ENCODE measurements at regions not wholly inside any gene's neighbourhood (a gene's known extent, or its start where the extent isn't known, plus 50 kb on each side); places are given as distances from the start of the nearest gene placed in this dataset.
"Not testable (repeated sequence)": the region's sequence is repeated elsewhere in the genome, so short reads cannot be mapped to it uniquely, and the experiment has no call there.

GRCh38 chr6:121641158-121641557 lies 205.7 kb downstream of the GJA1 start:
- no peak for DNase-seq (ENCODE audit: low spot score)

- DNase-seq (ENCODE audit: low spot score) = no peak
These were observed 209.8 kb downstream of the GJA1 start for GRCh38 chr6:121645100-121645745.

DNA sequence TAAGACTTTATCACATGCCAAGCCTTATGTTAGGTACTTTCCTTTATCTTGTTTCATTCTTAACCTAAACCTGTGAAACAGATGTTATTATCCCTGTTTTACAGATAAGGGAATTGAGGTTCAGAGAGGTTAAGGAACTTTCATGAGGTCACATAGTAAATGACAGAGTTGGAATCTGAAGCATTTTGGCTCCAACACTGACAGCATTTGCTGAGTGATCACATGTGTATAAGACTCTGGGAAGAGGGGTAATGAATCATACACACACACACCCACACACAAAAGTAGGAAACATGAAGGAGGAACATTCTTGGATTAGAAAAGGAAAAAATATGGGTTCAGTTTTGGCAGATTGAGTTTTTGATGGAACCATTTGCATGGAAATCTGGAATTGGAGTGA lies 212.5 kb downstream of the GJA1 start:
- no peak for DNase-seq (ENCODE audit: low spot score)

DNA sequence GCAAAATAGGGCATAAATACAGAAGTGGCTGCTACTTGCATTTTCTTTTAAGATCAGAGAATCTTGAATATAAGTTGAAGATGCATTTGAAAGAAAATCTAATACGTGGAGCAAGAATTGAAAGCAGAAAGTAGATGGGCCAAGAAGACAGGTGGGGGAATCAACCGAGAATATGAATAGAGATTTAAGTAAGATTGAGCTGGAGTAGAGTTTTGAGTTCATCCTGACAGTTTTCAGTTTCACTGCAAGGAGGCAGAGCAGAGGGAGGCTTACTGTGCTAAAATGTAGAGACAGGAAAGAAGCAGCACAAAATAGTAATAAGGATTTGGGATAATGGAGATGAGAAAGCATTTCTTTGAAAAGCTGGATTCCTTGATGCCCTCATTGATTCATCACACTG lies 214.5 kb downstream of the GJA1 start:
- DNase-seq (ENCODE audit: low spot score) = no peak

DNA sequence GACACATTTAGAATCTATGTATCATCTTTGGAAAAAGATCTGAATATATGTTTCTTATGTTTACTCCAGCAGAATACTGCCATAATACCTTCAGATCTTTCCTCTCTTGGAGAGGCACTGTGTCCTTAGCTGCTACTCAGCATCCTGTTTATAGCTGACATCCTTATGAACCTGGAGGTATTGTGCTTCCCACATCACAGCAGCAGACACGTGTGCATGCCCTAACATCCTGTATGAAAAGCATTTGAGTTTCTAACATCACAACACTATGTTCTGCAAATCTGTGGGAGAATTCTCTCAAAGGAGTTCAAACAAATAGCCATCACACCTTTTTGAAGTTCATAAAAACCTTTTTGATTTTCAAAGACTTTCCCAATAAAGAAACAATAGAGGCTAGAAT lies 216.0 kb downstream of the GJA1 start:
- DNase-seq (ENCODE audit: low spot score) = peak; percentile 22

GRCh38 chr6:121652223-121652622 lies 216.8 kb downstream of the GJA1 start:
- DNase-seq (ENCODE audit: low spot score) = no peak

DNA sequence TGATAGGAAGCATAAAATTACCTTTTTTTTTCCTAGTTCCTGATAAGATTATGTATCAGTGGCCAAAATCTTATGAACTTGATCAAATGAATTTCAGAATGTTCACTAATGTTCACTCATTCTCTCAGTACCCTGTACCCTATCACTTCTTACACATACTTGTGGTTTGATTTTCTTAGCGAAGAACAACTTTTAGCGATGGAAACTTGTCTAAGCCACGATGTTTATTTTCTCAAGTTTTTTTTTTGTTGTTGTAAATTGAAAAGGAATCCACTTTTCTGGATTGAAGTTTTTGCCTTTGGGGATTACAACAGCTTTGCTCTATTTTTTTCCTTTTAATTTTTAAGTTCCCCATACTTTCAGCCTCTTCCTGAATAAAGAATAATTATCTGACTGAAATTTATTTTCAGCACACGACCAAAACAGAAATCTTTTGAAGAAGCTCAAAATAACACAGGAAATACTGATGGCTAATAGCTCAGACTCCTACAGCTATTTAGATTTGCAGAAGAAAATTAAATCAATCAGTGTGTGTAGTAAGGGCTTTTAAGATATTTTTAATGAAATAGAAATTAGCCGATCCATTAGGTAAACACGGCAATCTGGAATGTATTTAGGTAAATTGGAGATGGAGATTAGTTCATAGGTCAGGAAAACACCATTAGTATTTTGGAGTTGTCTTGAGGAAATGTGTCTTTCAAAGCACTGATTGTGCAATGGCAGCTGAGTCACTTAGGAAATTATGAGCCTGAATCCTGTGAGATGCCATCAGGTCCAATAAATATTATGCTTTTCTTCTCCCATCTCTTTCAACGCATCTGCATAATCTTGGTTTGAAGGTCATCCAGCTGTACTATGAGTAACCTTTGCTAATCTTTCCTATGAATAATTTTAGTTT lies 217.5 kb downstream of the GJA1 start:
- DNase-seq (ENCODE audit: low spot score) = no peak

DNA sequence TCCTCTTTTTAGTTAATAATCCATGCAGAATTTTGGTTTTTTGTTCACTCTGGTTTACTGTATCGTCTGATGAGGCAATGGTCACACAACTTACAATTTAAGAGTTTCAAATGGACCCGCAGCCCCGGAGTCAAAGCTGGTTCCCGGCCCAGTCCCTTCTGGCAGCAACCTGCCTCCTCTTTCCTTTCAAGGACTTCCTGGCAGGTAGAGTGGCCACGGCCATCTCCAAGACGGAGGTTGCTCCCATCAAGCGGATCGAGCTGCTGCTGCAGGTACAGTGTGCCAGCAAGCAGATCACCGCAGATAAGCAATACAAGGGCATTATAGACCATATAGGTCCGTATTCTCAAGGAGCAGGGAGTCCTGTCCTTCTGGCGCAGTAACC lies 218.2 kb downstream of the GJA1 start:
- DNase-seq (ENCODE audit: low spot score) = no peak

- DNase-seq (ENCODE audit: low spot score) = no peak
These were observed 222.5 kb downstream of the GJA1 start for GRCh38 chr6:121657972-121658371.

DNA sequence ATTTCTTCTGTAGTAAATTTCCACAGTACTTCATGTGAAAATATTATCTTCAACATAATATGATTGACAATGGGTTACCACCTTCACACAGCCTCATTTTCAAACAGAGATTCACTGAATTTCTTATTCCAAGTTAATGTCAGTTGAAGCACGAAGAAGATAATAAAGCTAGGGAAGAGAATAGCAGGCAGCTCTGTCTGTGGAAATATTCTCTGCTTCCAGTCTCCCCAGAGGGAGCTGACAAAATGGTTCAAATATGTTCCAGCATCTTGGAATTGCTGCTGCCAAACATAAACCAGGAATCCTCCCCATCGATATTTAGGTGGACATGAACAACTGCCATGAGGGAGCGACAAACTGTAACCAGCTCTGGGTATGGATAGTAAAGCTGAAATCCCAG lies 224.8 kb downstream of the GJA1 start:
- no peak for DNase-seq (ENCODE audit: low spot score)

DNA sequence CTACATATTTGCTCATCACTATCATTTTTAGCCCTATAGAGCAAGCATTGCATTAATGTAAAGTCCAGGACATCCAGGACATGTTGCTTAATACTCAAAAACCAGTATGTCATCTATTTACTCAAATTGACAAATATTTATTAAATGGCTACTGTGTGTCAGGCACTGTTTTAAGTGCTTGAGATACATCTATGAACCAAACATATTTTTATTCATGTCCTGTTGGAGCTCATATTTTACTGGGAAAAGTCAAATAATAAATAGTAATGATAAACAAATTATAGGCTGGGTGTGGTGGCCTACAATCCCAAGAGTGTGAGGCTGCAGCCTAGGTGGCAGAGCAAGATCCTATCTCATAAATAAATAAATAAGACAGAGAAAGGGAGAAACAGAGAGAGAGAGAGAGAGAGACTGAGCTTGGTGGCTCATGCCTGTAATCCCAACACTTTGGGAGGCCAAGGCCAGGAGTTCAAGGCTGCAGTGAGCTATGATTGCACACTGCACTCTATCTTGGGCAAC lies 227.9 kb downstream of the GJA1 start:
- no peak for DNase-seq (ENCODE audit: low spot score)

- DNase-seq (ENCODE audit: low spot score) = no peak
These were observed 228.7 kb downstream of the GJA1 start for GRCh38 chr6:121664158-121664557.

- DNase-seq (ENCODE audit: low spot score) = peak; percentile 32
These were observed 231.4 kb downstream of the GJA1 start for GRCh38 chr6:121666814-121667213.

DNA sequence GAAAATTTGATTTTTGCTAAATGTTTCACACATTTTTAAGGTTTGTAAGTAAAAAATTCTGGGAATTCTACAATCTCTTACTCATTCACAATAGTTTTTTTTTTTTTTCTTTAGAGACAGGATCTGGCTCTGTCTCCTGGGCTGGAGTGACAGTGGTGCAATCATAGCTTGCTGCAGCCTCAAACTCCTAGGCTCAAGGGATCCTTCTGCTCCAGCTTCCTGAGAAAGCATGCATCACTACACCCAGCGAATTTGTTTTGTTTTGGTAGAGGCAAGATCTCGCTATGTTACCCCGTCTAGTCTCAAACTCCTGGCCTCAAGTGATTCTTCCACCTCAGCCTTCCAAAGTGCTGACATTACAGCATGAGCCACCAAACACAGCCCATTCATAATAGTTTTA lies 232.8 kb downstream of the GJA1 start:
- DNase-seq (ENCODE audit: low spot score) = no peak

- no peak for DNase-seq (ENCODE audit: low spot score)
These were observed 235.1 kb downstream of the GJA1 start for GRCh38 chr6:121670511-121670910.

GRCh38 chr6:121677571-121677970 lies 242.1 kb downstream of the GJA1 start:
- DNase-seq (ENCODE audit: low spot score) = no peak

GRCh38 chr6:121678245-121678644 lies 242.8 kb downstream of the GJA1 start:
- DNase-seq (ENCODE audit: low spot score) = no peak

DNA sequence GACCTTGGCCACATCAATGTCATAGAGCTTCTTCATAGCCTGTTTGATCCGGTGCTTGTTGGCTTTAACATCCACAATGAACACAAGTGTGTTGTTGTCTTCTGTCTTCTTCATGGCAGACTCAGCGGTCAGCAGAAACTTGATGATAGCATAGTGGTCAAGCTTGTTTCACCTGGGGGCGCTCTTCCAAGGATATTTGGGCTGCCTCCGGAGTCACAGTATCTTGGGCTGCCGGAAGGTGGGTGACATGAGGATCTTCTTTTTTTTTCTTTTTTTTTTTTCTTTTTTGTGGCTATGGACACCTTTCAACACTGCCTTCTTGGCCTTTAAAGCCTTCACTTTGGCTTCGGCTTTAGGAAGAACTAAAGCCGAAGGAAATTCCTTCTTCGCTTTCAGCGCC lies 244.6 kb downstream of the GJA1 start:
- DNase-seq (ENCODE audit: low spot score) = no peak

GRCh38 chr6:121682666-121683065 lies 247.2 kb downstream of the GJA1 start:
- DNase-seq (ENCODE audit: low spot score) = no peak

DNA sequence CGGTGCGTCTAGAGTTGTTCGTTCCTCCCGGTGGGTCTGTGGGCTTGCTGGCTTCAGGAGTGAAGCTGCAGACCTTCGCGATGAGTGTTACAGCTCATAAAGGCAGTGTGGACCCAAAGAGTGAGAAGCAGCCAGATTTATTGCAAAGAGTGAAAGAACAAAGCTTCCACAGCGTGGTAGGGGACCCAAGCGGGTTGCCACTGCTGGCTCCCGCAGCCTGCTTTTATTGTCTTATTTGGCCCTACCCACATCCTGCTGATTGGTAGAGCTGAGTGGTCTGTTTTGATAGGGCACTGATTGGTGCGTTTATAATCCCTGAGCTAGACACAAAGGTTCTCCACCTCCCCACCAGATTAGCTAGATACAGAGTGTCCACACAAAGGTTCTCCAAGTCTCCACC lies 250.4 kb downstream of the GJA1 start:
- DNase-seq (ENCODE audit: low spot score) = not testable (repeated sequence)

DNA sequence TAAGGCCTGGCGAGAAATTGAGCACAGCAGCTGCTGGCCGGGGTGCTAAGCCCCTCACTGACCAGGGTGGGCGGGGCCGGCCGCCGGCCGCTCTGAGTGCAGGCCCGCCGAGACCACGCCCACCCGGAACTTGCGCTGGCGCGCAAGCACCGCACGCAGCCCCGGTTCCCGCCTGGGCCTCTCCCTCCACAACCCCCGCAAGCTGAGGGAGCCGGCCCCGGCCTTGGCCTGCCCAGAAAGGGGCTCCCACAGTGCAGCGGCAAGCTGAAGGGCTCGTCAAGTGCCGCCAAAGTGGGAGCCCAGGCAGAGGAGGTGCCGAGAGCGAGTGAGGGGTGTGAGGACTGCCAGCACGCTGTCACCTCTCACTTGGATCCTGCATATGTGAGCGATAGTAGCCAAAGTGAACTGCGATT lies 251.2 kb downstream of the GJA1 start:
- DNase-seq (ENCODE audit: low spot score) = no peak

- peak; percentile 72 for DNase-seq (ENCODE audit: low spot score)
These were observed 253.5 kb downstream of the GJA1 start for GRCh38 chr6:121688974-121689373.

GRCh38 chr6:121691126-121691551 lies 255.7 kb downstream of the GJA1 start:
- DNase-seq (ENCODE audit: low spot score) = no peak

Data from SW480 (cell line).